ENCODE measurements at regions not wholly inside any gene's neighbourhood (a gene's known extent, or its start where the extent isn't known, plus 50 kb on each side); places are given as distances from the start of the nearest gene placed in this dataset.

GRCh38 chr1:239558559-239558958 lies 172.2 kb downstream of the CHRM3 start:
- no peak for DNase-seq
- Histone ChIP-seq H3K36me3 (replicated peaks in 1 of 2) (no peaks in the 10 kb centered on the region), H3K27me3 (no peaks in the 10 kb centered on the region), H3K4me1 (replicated peaks in 1 of 2) (no peaks in the 10 kb centered on the region), H3K4me3 (no peak overlapping the region), H3K27ac (no peak overlapping the region), H3K9me3 (replicated peaks in 1 of 3) (no peaks in the 10 kb centered on the region)
- intact Hi-C loops (cut with DNase I) = no loop called here
- 62 to 79% (median 67%) methylated on average over 2 of the region's 2 CpGs for WGBS, 4 donors
- no peak for TF ChIP-seq POLR2A (IDR thresholded peaks at IDR 0.05)

- Histone ChIP-seq H3K4me3 (no peak overlapping the region), H3K27me3 (no peaks in the 10 kb centered on the region), H3K27ac (no peak overlapping the region), H3K9me3 (replicated peaks in 1 of 3) (no peaks in the 10 kb centered on the region), H3K36me3 (replicated peaks in 1 of 2) (no peaks in the 10 kb centered on the region), H3K4me1 (replicated peaks in 1 of 2) (no peaks in the 10 kb centered on the region)
- intact Hi-C loops (cut with DNase I) = no loop called here
- no peak for DNase-seq
- TF ChIP-seq POLR2A (IDR thresholded peaks at IDR 0.05) (no peak), CTCF (IDR thresholded peaks at IDR 0.05) (no peak)
Measured at GRCh38 chr1:239558991-239559390, 172.6 kb downstream of the CHRM3 start.

- WGBS, 4 donors = 65 to 80% (median 70%) methylated on average over 4 of the region's 4 CpGs
- H3K27ac ChIP-seq = no peak overlapping the region
- H3K36me3 ChIP-seq (replicated peaks in 1 of 2) = no peaks in the 10 kb centered on the region
- intact Hi-C loops (cut with DNase I) = no loop called here
- DNase-seq = no peak
- H3K4me3 ChIP-seq = no peak overlapping the region
- no peaks in the 10 kb centered on the region for H3K27me3 ChIP-seq
- TF ChIP-seq CTCF (IDR thresholded peaks at IDR 0.05) (no peak), POLR2A (IDR thresholded peaks at IDR 0.05) (no peak)
- no peaks in the 10 kb centered on the region for H3K4me1 ChIP-seq (replicated peaks in 1 of 2)
- H3K9me3 ChIP-seq (replicated peaks in 1 of 3) = no peaks in the 10 kb centered on the region
Measured at GRCh38 chr1:239560921-239561320, 174.6 kb downstream of the CHRM3 start.

- 73 to 84% (median 78%) methylated on average over 6 of the region's 6 CpGs for WGBS, 4 donors
- Histone ChIP-seq H3K4me3 (no peak overlapping the region), H3K4me1 (replicated peaks in 1 of 2) (no peaks in the 10 kb centered on the region), H3K36me3 (replicated peaks in 1 of 2) (no peaks in the 10 kb centered on the region), H3K27ac (no peak overlapping the region), H3K9me3 (replicated peaks in 1 of 3) (no peaks in the 10 kb centered on the region), H3K27me3 (no peaks in the 10 kb centered on the region)
- DNase-seq = no peak
- no peak for TF ChIP-seq POLR2A (IDR thresholded peaks at IDR 0.05)
- TF ChIP-seq CTCF (IDR thresholded peaks at IDR 0.05) = no peak
- intact Hi-C loops (cut with DNase I) = no loop called here
Measured at GRCh38 chr1:239562095-239562494, 175.7 kb downstream of the CHRM3 start.

GRCh38 chr1:239563681-239564080 lies 177.3 kb downstream of the CHRM3 start:
- DNase-seq = no peak
- no peak overlapping the region for H3K27ac ChIP-seq
- TF ChIP-seq POLR2A (IDR thresholded peaks at IDR 0.05) = no peak
- TF ChIP-seq CTCF (IDR thresholded peaks at IDR 0.05) = no peak
- intact Hi-C loops (cut with DNase I) = no loop called here
- H3K9me3 ChIP-seq (replicated peaks in 1 of 3) = no peaks in the 10 kb centered on the region
- H3K4me3 ChIP-seq = no peak overlapping the region
- no peaks in the 10 kb centered on the region for H3K36me3 ChIP-seq (replicated peaks in 1 of 2)
- H3K27me3 ChIP-seq = no peaks in the 10 kb centered on the region
- H3K4me1 ChIP-seq (replicated peaks in 1 of 2) = no peaks in the 10 kb centered on the region
- 27 to 42% (median 36%) methylated on average over 2 of the region's 2 CpGs for whole genome bisulfite sequencing, 4 donors
